DOHH2 (cell line): ENCODE measurements at regions not wholly inside any gene's neighbourhood (a gene's known extent, or its start where the extent isn't known, plus 50 kb on each side); places are given as distances from the start of the nearest gene placed in this dataset.

Experiments
- H3F3A ChIP-seq: fragments of 200-600 bp; sonication (generic), shearing (Covaris generic); 2 replicates; pipeline ENCODE4 v1.6.0; 2016; ENCODE audit warnings: antibody characterized with exemption, mild to moderate bottlenecking; ENCODE audit not compliant: control insufficient read depth, insufficient read depth
- H3K27ac ChIP-seq: fragments of 200-600 bp; sonication (generic); 2 replicates; pipeline ENCODE4 v1.5.1; 2014; ENCODE audit warnings: low read depth, mild to moderate bottlenecking, low read length, moderate library complexity
- H3K27me3 ChIP-seq: fragments of 200-600 bp; sonication (generic); 2 replicates; pipeline ENCODE4 v1.6.1; 2014; ENCODE audit warnings: mild to moderate bottlenecking, low read length, mixed read lengths; ENCODE audit not compliant: control insufficient read depth
- H3K36me3 ChIP-seq: fragments of 200-600 bp; sonication (generic); 2 replicates; pipeline ENCODE4 v1.6.1; 2014; ENCODE audit warnings: mild to moderate bottlenecking, low read length, moderate library complexity, mixed read lengths; ENCODE audit not compliant: control insufficient read depth
- H3K4me1 ChIP-seq: fragments of 200-600 bp; sonication (generic); 2 replicates; pipeline ENCODE4 v1.6.1; 2014; ENCODE audit warnings: mild to moderate bottlenecking, low read length, mixed read lengths; ENCODE audit not compliant: control insufficient read depth
- H3K4me2 ChIP-seq: fragments of 200-600 bp; sonication (generic); 2 replicates; pipeline ENCODE4 v1.6.0; 2014; ENCODE audit warnings: mild to moderate bottlenecking, low read length, moderate library complexity
- H3K4me3 ChIP-seq: fragments of 200-600 bp; sonication (generic); 2 replicates; pipeline ENCODE4 v1.5.1; 2014; ENCODE audit warnings: mild to moderate bottlenecking, low read length, mixed read lengths
- H3K79me2 ChIP-seq: fragments of 200-600 bp; sonication (generic); 2 replicates; pipeline ENCODE4 v1.6.1; 2014; ENCODE audit warnings: mild to moderate bottlenecking, low read length, mixed read lengths; ENCODE audit not compliant: control insufficient read depth
- H3K9me2 ChIP-seq: fragments of 200-600 bp; sonication (generic); replicated peaks from 2 replicates; pipeline ENCODE4 v1.6.1; 2014; ENCODE audit warnings: mild to moderate bottlenecking, low read length, mixed read lengths; ENCODE audit not compliant: control insufficient read depth
- H3K9me3 ChIP-seq: fragments of 200-600 bp; sonication (generic); 2 replicates; pipeline ENCODE4 v1.6.1; 2014; ENCODE audit warnings: antibody characterized with exemption, low read length, mixed read lengths; ENCODE audit not compliant: control insufficient read depth, insufficient read depth
- H4K20me1 ChIP-seq: fragments of 200-600 bp; sonication (generic); 2 replicates; pipeline ENCODE4 v1.6.0; 2014; ENCODE audit warnings: low read depth, mild to moderate bottlenecking, antibody characterized with exemption, low read length, moderate library complexity; ENCODE audit not compliant: control insufficient read depth, insufficient read depth
- EZH2phosphoT487 ChIP-seq: fragments of 200-600 bp; sonication (generic); IDR thresholded peaks from 2 replicates; pipeline ENCODE4 v1.6.1; 2017; ENCODE audit warnings: borderline replicate concordance, mild to moderate bottlenecking, antibody characterized with exemption, low read length, moderate library complexity, mixed read lengths
- TF ChIP-seq, protein P1 (sequence below): fragments of 200-600 bp; sonication (generic); IDR thresholded peaks from one replicate; pipeline ENCODE4 v1.5.1; 2014; ENCODE audit warnings: antibody characterized with exemption, mild to moderate bottlenecking, low read depth, low read length; ENCODE audit not compliant: poor library complexity, severe bottlenecking

DNA sequence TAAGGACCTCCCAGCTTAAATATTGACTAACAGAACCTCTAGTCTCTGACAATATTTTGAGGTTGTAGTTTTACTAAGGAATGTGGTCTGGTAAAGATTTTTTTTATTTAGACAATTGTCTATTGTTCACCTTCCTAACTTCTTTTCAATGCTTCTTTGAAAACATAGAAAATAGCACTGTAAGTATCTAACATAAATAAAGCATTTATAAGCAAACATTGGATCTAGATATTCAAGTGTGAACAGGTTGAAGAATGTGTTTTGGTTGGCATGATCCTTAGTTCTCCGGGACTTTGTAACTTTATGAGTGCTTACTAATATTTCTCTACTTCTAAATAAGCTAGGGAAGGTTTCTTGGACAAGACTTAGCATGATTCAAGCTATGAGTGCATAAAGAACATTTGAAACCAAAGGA lies 285.4 kb upstream of the ARSJ start:
- no peaks in the 10 kb centered on the region for H3K9me3 ChIP-seq
- H3K27ac ChIP-seq: no peak overlapping the region
- H3K4me1 ChIP-seq: no peaks in the 10 kb centered on the region
- no peaks in the 10 kb centered on the region for H3K79me2 ChIP-seq
- H3K4me3 ChIP-seq: no peak overlapping the region
- TF ChIP-seq, protein P1, sequence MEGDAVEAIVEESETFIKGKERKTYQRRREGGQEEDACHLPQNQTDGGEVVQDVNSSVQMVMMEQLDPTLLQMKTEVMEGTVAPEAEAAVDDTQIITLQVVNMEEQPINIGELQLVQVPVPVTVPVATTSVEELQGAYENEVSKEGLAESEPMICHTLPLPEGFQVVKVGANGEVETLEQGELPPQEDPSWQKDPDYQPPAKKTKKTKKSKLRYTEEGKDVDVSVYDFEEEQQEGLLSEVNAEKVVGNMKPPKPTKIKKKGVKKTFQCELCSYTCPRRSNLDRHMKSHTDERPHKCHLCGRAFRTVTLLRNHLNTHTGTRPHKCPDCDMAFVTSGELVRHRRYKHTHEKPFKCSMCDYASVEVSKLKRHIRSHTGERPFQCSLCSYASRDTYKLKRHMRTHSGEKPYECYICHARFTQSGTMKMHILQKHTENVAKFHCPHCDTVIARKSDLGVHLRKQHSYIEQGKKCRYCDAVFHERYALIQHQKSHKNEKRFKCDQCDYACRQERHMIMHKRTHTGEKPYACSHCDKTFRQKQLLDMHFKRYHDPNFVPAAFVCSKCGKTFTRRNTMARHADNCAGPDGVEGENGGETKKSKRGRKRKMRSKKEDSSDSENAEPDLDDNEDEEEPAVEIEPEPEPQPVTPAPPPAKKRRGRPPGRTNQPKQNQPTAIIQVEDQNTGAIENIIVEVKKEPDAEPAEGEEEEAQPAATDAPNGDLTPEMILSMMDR: no peak
- TF ChIP-seq EZH2phosphoT487: no peak
- no peaks in the 10 kb centered on the region for H3K9me2 ChIP-seq
- no peaks in the 10 kb centered on the region for H4K20me1 ChIP-seq
- no peaks in the 10 kb centered on the region for H3K27me3 ChIP-seq
- no peaks in the 10 kb centered on the region for H3K36me3 ChIP-seq
- no peak overlapping the region for H3K4me2 ChIP-seq
- H3F3A ChIP-seq: no peaks in the 10 kb centered on the region

DNA sequence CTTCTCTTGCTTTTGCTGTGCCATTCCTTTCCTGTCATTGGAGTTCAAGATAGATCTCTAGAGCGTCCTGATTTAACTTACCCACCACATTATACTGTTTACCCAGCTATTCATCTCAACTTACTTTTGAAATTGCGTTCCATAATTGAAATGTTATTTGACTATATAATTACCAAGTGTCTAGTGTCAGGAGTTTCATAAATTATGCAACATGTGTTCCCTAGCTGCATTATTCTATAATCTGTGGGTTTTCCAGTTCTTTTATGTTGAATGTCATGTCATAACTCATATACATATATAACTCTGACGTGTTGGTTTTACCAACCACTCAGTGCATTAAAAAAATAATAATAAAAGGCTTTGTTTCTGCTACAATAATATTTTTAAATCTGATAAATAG lies 285.9 kb upstream of the ARSJ start:
- no peaks in the 10 kb centered on the region for H3K9me2 ChIP-seq
- no peaks in the 10 kb centered on the region for H3K79me2 ChIP-seq
- no peaks in the 10 kb centered on the region for H3K27me3 ChIP-seq
- H3K36me3 ChIP-seq: no peaks in the 10 kb centered on the region
- no peaks in the 10 kb centered on the region for H3K4me1 ChIP-seq
- H3F3A ChIP-seq: no peaks in the 10 kb centered on the region
- H3K9me3 ChIP-seq: no peaks in the 10 kb centered on the region
- H3K27ac ChIP-seq: no peak overlapping the region
- TF ChIP-seq EZH2phosphoT487: no peak
- TF ChIP-seq, protein P1: no peak
- no peaks in the 10 kb centered on the region for H4K20me1 ChIP-seq
- H3K4me2 ChIP-seq: no peak overlapping the region
- H3K4me3 ChIP-seq: no peak overlapping the region

GRCh38 chr4:114267976-114268375 lies 288.5 kb upstream of the ARSJ start:
- Histone ChIP-seq H3K27ac (no peak overlapping the region), H3K9me2 (no peaks in the 10 kb centered on the region), H3K4me2 (no peak overlapping the region), H3K36me3 (no peaks in the 10 kb centered on the region), H3K4me3 (no peak overlapping the region), H3K9me3 (no peaks in the 10 kb centered on the region), H4K20me1 (no peaks in the 10 kb centered on the region), H3F3A (no peaks in the 10 kb centered on the region), H3K79me2 (no peaks in the 10 kb centered on the region), H3K4me1 (no peaks in the 10 kb centered on the region), H3K27me3 (no peaks in the 10 kb centered on the region)
- no peak for TF ChIP-seq EZH2phosphoT487
- TF ChIP-seq, protein P1: no peak

GRCh38 chr4:114271031-114271430 lies 291.6 kb upstream of the ARSJ start:
- H3K27me3 ChIP-seq: no peaks in the 10 kb centered on the region
- no peaks in the 10 kb centered on the region for H3K9me2 ChIP-seq
- no peaks in the 10 kb centered on the region for H3K4me1 ChIP-seq
- no peaks in the 10 kb centered on the region for H3K9me3 ChIP-seq
- no peaks in the 10 kb centered on the region for H3F3A ChIP-seq
- TF ChIP-seq, protein P1: no peak
- TF ChIP-seq EZH2phosphoT487: no peak
- H3K36me3 ChIP-seq: no peaks in the 10 kb centered on the region
- H3K4me3 ChIP-seq: no peak overlapping the region
- H3K4me2 ChIP-seq: no peak overlapping the region
- H3K27ac ChIP-seq: no peak overlapping the region
- no peaks in the 10 kb centered on the region for H3K79me2 ChIP-seq
- no peaks in the 10 kb centered on the region for H4K20me1 ChIP-seq
